Calu3 (cell line): ENCODE measurements at regions not wholly inside any gene's neighbourhood (a gene's known extent, or its start where the extent isn't known, plus 50 kb on each side); places are given as distances from the start of the nearest gene placed in this dataset.

Experiments used
- BruUV-seq: library from RNA; stranded (reverse); fragments of 400-500 nt; replicated peaks from 2 replicates; lab custom pipeline; 2021; lab: Mats Ljungman, UMichigan
- CTCF ChIA-PET: fragments of 300-600 bp; sonication (Branson Sonifier 250); formaldehyde crosslinking; loops from one replicate; lab custom pipeline; 2022; ENCODE audit warnings: antibody characterized with exemption; lab: Charles Lee
- DNase-seq: peaks from one replicate; pipeline ENCODE4 v3.0.0; 2022
- H3K27ac Mint-ChIP-seq: one replicate; pipeline ENCODE4 v1.8.0; 2022; ENCODE audit warnings: mixed read lengths; ENCODE audit not compliant: unreplicated experiment
- H3K27me3 Mint-ChIP-seq: one replicate; pipeline ENCODE4 v1.8.0; 2022; ENCODE audit warnings: mixed read lengths; ENCODE audit not compliant: unreplicated experiment
- H3K36me3 Mint-ChIP-seq: one replicate; pipeline ENCODE4 v1.8.0; 2022; ENCODE audit warnings: mild to moderate bottlenecking, moderate library complexity, mixed read lengths; ENCODE audit not compliant: insufficient read depth, unreplicated experiment
- H3K4me1 Mint-ChIP-seq: one replicate; pipeline ENCODE4 v1.8.0; 2022; ENCODE audit warnings: mild to moderate bottlenecking, low read depth, mixed read lengths; ENCODE audit not compliant: unreplicated experiment
- H3K4me3 Mint-ChIP-seq: one replicate; pipeline ENCODE4 v1.8.0; 2022; ENCODE audit warnings: mild to moderate bottlenecking, low read depth, moderate library complexity, mixed read lengths; ENCODE audit not compliant: unreplicated experiment
- H3K9me3 Mint-ChIP-seq: one replicate; pipeline ENCODE4 v1.8.0; 2022; ENCODE audit warnings: low read depth, mixed read lengths; ENCODE audit not compliant: unreplicated experiment
- CTCF ChIP-seq: fragments of 200-600 bp; IDR thresholded peaks from one replicate; pipeline ENCODE4 v1.8.0; 2022; ENCODE audit warnings: antibody characterized with exemption; ENCODE audit not compliant: unreplicated experiment
- intact Hi-C: fragments of 100-400 bp; cut with micrococcal nuclease; formaldehyde crosslinking; loops from one replicate; pipeline ENCODE4 v1.10.0; 2022; ENCODE audit not compliant: unreplicated experiment

- Mint-ChIP-seq H3K36me3 (no peaks in the 10 kb centered on the region), H3K4me1 (peaks cover 14% of the 10 kb centered on the region), H3K9me3 (peaks cover 3% of the 10 kb centered on the region), H3K27ac (no peak overlapping the region), H3K27me3 (no peaks in the 10 kb centered on the region), H3K4me3 (no peak overlapping the region)
- BruUV-seq, result no TSS peak
- CTCF ChIA-PET, result no interaction called here
- intact Hi-C loops, result no loop called here
- TF ChIP-seq CTCF, result no peak
- no peak for DNase-seq
Observed at GRCh38 chr2:727071-727470, 49.9 kb upstream of the TMEM18 start.
